EL (cell line): ENCODE measurements at regions not wholly inside any gene's neighbourhood (a gene's known extent, or its start where the extent isn't known, plus 50 kb on each side); places are given as distances from the start of the nearest gene placed in this dataset.
"Not testable (repeated sequence)": the region's sequence is repeated elsewhere in the genome, so short reads cannot be mapped to it uniquely, and the experiment has no call there.

Experiments
- DNase-seq: peaks from one replicate; pipeline ENCODE4 v3.0.0-alpha.2; 2016

DNA sequence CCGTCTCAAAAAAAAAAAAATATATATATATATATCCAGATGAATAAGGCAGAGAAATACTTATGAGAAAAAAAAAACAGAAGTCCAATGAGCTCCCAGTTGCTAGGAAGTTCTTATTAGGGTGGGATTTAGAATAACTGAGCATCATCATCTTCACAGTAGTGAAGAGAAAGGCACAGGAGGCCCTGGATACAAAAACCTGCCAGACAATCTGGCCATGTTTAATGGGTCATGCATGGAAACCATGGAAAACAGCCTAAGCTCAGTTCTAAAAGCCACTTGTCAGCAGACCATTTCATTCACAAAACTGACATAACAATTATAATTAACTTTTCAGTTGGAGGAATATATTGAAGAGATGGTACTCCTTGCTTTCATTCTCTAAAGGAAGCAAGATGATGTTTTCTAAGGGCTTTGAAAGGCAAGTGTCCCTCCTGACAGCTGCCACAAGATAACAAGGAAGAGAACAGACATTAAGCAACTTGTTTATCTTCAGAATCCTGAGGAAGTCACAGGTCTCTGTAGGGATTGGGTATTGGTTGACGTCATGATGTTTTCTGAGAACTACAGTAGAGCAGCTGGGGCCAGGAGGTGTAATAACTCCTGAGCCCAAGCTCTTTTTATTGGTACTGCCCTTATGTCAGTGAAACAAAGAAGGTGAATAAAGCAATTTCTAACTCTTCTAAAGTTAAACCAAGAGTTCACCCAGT is 463.1 kb downstream of the DMAC1 start:
- no peak for DNase-seq

DNA sequence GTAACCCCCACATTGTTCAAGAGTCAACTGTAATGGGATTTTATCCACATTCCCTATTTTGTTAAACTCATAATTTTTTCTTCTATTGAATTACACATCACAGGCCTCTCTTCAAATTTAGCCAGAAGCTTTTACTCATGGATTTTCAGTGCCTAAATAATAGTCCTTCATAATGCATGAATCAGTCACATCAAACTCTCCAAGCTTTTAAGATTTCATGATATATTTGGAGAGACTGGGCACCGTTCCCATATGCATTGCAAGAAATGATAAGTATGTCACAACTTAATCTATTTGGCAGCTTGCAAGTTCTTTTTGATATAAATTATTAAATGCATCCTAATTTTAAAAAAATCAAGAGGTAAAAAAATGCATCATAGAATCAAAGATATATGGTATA is 465.9 kb downstream of the DMAC1 start:
- no peak for DNase-seq

DNA sequence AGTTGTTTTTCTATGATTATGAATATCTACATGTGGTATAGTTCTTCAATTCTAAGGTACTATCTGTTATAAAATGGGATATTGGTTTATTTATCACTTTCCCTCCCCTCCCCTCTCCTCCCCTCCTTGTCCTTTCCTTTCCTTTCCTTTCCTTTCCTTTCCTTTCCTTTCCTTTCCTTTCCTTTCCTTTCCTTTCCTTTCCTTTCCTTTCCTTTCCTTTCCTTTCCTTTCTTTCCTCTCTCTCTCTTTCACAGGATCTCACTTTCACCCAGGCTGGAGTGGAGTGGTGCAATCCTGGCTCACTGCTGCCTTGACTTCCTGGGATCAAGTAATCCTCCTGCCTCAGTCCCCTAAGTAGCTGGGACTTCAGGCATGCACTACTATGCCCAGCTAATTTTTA is 466.8 kb downstream of the DMAC1 start:
- no peak for DNase-seq

DNA sequence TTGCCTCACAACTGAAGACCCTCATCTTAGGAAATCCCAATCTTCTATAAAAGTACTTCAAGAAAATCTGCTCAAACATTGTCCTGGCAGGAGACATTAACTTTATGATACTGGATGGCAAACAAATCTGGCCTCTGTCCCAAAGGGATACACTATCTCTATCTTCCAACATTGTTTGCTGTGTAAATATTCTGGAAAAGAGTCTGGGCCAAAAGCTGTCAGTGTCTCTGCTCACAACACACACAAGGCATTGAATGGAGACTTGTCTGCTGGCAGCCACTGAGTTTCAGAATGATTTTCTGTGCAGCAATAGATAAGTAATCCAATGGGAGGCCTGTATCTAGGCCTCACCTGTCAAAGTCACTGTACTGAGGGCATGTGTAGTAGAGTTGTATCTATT is 471.1 kb downstream of the DMAC1 start:
- no peak for DNase-seq

DNA sequence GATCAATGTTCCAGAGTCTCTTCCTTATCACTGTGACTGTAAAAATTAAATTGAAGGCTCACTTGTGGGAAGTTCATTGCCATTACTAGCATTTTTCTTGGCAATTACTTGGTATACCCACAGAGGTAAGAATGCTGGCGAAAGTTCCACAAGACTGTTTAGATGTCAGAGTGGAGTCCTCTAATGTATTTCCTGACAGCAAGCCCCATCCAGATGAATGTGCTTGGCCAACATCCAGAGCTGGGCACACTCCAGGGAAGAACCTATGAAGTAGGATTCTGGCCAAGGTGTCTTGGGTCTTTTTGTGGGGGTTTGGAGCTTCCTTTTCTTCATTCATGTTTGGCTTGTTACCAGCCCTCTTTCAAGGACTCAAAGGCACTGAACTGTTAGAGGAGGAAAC is 473.6 kb downstream of the DMAC1 start:
- no peak for DNase-seq

DNA sequence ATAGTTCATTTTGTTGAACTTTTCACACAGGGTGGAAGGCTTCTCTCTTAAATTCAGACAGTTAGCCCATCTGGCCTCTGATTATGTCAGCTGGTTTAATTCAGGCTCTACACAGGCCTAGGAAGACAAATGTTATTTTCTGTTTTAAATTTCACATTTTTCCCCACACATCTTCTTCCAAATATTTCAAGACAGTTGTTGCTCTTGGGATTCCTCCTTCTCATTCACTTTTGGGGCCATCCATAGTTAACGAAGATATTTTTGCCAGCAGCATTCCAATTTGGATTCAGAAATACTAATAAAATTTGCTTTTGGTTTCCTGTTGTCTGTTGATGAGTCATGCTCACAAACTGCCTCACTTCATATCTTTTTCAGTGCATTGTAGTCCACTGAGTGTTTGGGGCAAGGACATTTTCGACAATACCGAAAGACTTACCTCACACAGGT is 475.4 kb downstream of the DMAC1 start:
- DNase-seq, result peak; percentile 38

DNA sequence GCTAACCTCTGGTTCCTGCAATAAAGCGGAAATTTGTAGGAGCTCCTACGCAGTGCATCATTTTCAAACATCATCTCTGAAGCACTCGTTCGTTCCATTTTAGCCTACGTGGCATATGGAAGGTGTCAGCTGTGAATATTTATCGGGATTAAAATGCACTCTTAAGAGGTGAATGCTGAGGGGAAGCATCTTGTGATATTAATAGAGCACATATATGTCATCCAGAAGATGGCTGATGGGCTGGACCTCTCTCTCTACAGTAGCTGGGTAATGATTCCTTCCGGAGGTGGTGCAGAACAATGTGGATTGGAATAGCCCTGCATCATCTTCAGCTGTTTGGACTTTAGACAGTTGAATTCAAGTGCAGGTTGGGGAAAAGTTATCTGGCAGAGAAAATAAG is 478.7 kb downstream of the DMAC1 start:
- DNase-seq, result no peak

DNA sequence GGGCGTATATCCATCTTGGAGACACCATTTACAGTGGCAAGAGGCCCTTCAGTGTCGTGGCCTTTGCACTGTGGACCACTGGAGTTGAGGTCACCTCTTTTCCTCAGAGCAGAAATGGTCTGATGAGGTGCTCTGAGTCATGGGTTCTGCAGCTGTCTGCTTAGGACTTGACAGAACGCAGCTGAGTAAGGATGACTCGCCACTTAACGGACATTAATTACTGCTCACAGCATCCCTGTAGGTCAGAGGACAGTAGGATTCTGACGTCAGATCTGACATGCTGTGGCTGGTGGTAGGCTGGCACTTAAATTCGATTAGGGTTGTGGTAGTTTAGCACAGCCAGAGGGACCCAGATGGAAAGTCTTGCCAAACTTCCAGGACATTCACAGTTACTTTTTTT is 479.4 kb downstream of the DMAC1 start:
- peak; percentile 95 for DNase-seq

DNA sequence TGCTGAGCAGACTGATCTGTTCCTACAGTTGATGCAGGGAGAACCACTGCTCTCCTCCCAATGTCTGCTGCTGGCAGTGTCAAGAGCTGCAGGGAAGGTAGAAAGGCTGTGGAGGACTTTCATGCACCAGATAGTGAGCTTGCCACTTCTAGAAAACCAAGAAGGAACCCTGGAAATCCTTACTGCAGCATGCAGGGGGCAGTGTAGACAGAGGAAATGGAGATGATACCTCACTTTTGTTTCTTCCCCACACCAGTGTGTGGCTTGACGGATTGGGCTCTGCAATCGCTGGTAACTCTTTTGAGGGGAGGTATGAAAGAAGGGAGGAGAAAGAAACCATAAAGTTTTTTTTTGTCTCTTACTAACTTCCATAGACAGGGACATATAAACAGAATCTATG is 480.7 kb downstream of the DMAC1 start:
- DNase-seq, result no peak

DNA sequence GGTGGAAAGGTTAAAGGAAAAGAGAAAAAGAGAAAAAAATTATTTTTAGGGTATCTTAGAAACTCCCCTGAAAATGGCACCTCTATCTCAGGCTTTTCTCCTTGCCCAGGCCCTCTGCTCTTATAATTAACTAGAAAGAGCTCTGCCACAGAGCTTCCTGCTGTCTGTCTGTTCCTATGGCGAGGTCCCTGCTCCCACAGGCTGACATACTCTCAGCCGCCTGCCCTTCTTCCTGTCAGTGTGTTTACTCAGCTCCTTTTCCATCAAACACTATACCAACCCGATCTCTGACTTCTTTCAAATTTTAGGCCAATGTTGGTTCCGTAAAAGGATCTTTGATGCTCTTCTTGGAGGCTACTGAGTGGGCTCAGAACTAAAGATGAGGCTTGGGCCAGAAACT is 482.6 kb downstream of the DMAC1 start:
- no peak for DNase-seq

DNA sequence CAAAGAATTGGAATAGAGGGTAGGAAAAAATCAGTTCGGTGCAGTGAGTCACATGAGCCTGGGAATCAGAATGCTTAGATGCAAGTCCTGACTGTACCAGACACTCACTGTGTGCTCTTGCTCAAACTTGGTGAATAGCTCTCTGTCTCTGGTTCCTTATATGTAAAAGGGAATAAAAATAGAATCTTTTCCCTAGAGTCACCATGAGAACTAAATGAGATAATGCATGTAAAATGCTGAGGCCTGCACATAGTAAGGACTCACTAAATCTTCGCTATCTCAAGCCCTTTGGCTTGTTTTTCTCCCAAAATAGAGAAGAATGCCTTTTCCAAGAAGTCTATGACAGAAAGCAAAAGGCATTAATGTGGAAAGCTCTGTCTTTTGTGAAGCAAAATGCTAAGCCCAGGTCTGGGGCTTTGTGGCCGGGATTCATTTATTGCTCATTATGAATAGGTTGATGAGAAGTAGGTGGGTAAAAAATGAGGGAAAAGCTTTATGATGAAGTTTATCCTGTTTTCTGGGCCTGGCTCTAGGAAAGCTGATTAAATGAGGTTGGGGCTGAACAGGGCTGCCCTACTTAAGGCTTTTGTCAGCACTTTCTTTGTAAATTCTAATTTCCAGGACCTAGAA is 483.3 kb downstream of the DMAC1 start:
- DNase-seq, result no peak

DNA sequence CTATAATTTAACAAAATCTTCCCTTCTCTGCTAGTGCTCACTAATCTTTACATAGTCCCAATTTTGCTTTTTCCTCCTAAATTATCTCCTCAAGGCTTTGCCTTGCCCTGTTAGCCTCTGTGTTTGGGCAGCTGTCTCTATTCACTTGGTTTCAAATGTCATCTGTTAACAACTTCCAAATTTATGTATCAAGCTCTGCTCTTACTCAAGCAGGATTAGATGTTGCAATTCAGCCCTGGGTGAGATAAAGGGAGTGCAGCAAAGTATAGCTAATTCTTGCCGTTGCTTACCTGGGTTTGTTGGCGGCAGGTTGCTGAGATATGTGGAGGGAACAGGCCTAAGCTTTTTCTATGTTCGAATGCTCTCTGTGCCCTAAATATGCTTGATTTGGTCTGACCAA is 483.8 kb downstream of the DMAC1 start:
- DNase-seq, result no peak

DNA sequence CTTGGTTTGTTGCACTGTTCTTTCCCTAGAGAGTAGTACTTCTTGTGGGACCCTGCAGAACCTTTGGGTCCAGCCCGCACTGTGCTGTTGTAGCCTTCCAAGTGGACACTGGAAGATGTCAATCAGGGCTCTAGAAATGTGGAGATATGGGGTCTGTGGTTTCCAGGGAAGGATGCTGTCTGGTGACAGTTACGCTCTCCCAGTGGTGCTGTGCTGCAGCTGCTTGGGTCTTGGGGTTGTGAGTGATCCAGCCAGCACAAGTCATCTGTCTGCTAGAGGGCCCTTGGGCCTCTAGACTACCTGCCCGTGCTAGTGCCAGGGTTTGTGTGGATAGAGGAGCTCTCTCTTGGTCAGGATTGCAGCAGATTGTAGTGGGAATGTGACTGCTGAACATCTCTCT is 484.5 kb downstream of the DMAC1 start:
- no peak for DNase-seq

DNA sequence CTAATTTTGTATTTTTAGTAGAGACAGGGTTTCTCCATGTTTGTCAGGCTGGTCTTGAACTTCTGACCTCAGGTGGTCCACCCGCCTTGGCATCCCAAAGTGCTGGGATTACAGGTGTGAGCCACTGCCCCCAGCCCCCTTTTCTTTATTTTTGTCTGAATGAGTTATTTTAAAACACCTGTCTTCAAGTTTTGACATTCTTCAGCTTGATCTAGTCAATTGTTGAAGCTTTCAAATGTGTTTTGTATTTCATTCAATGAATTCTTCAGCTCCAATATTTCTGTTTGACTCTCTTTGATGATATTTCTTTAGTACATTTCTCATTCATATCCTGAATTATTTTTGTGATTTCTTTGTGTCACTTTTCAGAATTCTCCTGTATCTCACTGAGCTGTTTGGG is 486.2 kb downstream of the DMAC1 start:
- DNase-seq, result no peak

DNA sequence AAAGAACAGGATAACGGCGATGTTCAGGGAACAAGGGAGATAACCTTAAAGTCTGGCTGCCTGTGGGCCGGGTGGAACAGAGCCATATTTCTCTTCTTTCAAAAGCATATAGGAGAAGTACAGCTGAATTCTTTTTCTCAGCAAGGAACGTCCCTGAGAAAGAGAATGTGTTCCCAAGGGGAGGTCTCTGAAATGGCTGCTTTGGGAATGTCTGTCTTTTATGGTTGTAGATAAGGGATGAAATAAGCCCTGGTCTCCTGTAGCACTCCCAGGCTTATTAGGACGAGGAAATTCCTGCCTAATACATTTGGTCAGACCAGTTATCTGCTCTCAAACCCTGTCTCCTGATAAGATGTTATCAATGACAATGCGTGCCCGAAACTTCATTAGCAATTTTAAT is 490.5 kb downstream of the DMAC1 start:
- DNase-seq, result not testable (repeated sequence)

DNA sequence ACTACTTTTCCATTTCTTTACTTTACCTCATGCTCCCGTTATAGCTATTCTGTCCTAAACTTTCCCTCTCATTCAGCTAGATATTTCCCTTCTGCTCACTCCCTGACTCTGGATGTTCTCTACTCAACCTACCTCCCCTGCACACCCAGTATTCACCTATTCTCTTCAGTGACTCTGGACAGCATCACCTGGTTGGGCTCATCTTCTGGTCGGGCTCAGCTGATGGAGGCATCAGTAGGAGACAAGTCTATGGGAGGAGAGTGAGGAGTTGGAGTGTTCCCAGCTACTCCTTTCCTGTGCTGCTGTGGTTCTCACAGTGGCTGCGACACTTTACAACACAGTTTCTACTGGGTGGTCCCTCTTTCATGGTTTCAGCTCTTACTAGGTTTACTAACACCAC is 493.9 kb downstream of the DMAC1 start:
- no peak for DNase-seq

DNA sequence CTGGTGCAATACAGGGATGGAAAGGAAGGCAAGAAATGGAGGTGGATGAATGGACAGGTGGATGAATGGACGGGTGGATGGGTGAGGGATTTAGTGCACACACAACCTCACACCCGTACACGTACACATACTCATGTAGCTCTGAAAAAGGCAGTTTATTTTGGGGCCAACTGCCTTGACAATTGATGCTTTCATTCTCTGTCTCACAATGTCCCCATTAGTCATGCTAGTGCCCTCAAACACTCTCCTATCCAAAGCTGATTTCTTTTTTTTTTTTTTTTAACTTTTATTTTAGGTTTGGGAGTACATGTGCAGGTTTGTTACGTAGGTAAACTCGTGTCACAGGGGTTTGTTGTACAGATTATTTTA is 495.0 kb downstream of the DMAC1 start:
- no peak for DNase-seq

DNA sequence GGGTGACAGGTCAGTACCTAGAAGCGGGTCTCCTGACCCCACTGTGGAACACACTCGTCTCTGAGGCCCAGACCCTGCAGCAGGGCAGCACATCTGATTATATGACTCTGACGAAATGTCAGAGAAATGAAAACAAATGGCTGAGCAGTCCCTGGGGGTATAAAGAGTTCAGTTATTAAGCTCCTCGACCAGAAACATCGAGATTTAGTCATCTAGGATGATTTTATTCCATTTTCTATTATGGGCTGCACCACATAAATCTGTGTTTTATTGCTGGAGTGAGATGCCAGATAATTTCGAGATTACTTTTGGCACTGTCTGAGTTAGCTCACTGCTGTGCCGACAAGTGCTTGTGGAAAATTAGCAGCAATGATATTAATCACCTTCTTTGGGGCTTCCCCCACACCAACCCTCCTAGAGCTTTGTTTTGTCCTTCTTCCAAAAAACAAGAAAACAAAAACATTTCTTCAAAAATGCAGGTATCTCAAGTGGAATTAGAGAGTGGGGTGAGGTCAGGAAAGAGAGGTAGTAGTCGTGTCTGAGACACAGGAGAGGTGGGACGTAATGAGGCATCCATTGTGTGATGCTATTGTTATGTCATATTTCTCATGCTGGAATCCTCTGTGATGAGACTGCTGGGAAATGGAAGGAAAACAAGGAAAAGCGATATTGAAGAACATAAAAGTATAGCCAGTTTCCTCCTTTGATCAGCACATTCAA is 495.5 kb downstream of the DMAC1 start:
- no peak for DNase-seq

DNA sequence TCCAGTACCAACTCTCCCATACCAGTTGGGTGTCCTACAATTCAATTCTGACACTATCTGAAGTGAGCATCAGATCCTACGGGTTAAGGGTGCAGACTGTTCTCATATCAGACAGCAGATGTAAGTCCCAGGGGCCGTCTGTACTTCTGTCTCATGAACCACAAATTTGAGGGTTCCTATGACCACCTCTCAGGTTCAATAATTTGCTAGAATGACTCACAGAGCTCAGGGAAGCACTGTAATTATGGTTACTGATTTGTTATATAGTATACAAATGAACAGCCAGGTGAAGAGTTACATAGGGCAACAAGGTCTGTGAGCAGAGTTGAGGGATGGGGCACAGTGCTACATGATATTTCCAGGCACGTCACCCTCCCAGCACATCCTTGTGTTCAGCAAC is 499.1 kb downstream of the DMAC1 start:
- DNase-seq, result no peak

DNA sequence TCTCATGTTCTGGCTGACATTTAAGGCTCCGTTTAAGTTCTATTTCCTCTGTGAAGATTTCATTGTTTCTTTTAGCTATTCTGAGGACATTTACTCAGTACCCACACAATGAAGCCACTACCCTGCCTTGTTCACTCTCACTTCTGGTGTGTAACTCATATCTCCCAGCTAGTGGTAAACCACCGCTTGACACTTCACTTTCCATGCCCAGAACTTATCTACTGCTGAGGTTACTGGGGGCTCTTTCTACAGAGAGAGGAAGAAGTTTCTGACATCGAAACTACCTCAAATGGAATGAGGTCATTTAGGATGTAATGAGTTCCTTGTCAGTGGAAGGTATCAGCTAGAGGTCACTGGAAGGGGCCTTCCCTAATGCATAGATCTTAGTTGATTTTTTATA is 501.5 kb downstream of the DMAC1 start:
- no peak for DNase-seq

DNA sequence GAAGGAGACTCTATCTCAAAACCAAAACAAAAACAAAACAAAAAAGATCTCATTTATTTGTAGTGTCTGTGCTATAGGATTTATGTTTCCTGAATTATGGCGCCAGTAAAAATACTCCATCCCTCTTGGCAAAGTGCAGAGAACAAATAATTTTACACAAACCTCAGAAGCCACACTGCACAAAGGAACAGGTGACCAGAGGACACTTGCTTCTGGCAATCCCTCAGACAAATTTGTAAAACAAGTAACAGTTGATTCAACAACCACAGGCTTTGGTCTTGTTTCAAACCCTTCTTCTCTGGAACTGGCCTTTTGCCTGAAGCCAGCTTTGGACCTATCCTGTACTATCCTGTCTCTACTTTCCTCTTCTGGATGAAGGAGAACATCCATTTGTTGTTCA is 502.1 kb downstream of the DMAC1 start:
- no peak for DNase-seq

DNA sequence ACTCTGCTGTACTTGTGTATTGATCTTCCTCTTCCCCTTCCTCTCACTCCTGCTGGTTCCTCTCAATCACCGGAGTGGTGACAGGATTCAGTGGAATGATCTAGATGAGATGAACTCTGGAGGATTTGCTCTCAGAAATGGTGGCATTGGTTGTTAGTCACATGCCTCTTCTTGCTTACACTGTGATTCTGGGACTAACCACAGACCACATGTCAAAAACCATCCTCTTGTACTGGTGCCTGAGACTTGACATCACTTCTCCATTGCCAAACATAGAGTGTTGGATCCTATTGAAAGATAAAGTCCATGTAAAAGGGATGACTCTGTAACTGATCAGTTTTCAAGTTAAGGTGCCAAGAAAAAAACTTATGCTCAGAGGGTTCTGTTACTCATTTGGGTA is 506.5 kb downstream of the DMAC1 start:
- DNase-seq, result no peak

DNA sequence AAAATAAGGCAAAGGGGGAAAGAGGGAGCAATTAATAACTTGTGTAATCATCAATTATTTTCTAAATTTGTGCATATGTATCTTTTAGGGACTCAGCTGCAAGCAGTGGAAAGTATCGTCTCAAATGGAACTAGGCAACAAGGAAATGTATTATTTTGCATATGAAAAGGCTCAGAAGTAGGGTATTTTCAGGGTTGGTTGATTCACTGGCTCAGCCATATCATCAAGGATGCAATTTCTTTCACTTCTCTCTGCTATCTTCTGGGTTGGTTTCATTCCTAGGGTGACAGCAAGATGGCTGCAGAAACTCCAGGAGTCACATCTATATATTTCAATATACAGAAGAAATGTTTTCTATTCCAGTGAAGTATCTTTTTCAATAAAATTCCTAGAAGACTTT is 509.8 kb downstream of the DMAC1 start:
- no peak for DNase-seq

DNA sequence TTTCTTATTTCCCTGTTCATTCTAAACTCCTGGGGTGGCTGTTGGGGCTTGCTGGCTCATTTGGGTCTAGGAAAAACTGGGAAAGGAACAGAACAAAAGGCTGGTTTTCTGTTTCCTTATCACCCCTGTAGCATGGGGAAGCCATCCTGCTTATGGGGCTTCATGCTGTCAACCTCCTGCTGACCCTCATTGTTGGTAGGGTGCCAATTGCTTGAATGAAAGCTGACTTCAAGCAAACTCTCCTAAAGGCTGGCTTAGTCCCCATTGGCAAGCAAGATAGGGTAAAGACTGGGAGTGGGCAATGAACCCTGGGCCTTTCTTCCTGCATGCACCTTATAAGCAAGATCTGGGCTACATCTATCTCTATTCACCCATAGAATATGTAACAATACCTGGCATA is 511.6 kb downstream of the DMAC1 start:
- no peak for DNase-seq

DNA sequence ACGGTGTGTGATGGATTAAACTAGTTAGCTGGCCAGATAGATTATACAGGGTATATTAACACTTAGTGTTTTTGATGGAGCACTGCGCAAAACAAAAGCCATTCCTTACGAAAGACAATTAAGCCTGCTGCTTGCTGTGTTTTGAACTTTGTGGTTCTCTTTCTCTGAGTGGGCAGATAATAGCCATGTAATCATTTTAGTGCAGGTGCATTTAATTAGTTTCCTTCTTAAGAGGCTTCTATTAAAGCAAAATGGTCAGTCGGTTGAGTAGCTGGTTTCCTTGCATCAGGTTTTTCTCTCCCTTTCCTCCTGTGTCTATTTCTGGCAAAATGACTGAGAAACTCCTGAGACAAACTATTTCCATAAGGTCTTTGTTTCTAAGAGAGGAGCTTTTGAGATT is 512.5 kb downstream of the DMAC1 start:
- DNase-seq, result no peak
